Thyroid gland (tissue), 4 donors: ENCODE measurements at regions not wholly inside any gene's neighbourhood (a gene's known extent, or its start where the extent isn't known, plus 50 kb on each side); places are given as distances from the start of the nearest gene placed in this dataset.

Experiments used
- DNase-seq, 2 donors: peaks; one replicate each; pipeline ENCODE4 v3.0.0-alpha.2; 2019
- H3K27ac ChIP-seq, 3 donors: fragments of 200-600 bp; sonication (generic); 1 replicate in 2 of 3; 2 replicates in 1 of 3; pipeline ENCODE4 v1.5.1; 2016 to 2019; ENCODE audit warnings: mild to moderate bottlenecking in 1 of 3, moderate library complexity in 1 of 3
- H3K27me3 ChIP-seq: fragments of 200-600 bp; sonication (generic); one replicate; pipeline ENCODE4 v1.5.1; 2019
- H3K36me3 ChIP-seq, 2 donors: fragments of 200-600 bp; sonication (generic); one replicate each; pipeline ENCODE4 v1.5.1; 2016 to 2019
- H3K4me1 ChIP-seq, 2 donors: fragments of 200-600 bp; sonication (generic); one replicate each; pipeline ENCODE4 v1.5.1; 2017 to 2019
- H3K4me3 ChIP-seq, 3 donors: fragments of 200-600 bp; sonication (generic); replicated peaks in 1 of 3; 1 replicate in 2 of 3; 2 replicates in 1 of 3; pipeline ENCODE4 v1.5.1; 2016; ENCODE audit warnings: mild to moderate bottlenecking in 1 of 3
- H3K9me3 ChIP-seq: fragments of 200-600 bp; sonication (generic); one replicate; pipeline ENCODE4 v1.5.1; 2017
- CTCF ChIP-seq, 6 experiments: fragments of 200-600 bp in 3 of 6; fragments of 450-650 bp in 3 of 6; sonication (generic) in 3 of 6; IDR thresholded peaks; one replicate each; pipeline ENCODE4 v1.5.1; 2016 to 2019; ENCODE audit warnings: antibody characterized with exemption in 6 of 6, mild to moderate bottlenecking in 2 of 6, inconsistent platforms in 1 of 6, moderate library complexity in 1 of 6
- POLR2A ChIP-seq, 2 donors: fragments of 450-650 bp; IDR thresholded peaks; one replicate each; pipeline ENCODE4 v1.6.1; 2017; ENCODE audit warnings: antibody characterized with exemption in 2 of 2, mild to moderate bottlenecking in 2 of 2, moderate library complexity in 1 of 2
- WGBS, 2 donors: methylation state at CpG; one replicate each; pipeline ENCODE4 v1.1.5; 2017; 5-methylcytosine and 5-hydroxymethylcytosine counted together
- intact Hi-C: fragments of 100-400 bp; cut with DNase I; formaldehyde crosslinking; loops from one replicate; pipeline ENCODE4 v1.15.1; 2023

- H3K4me3 ChIP-seq, result no peak overlapping the region
- intact Hi-C loops, result no loop called here
- H3K36me3 ChIP-seq, result no peaks in the 10 kb centered on the region
- TF ChIP-seq POLR2A (IDR thresholded peaks at IDR 0.05) (no peak), CTCF (IDR thresholded peaks at IDR 0.05) (no peak)
- no peak overlapping the region for H3K27ac ChIP-seq
- no peak for DNase-seq
- no peaks in the 10 kb centered on the region for H3K9me3 ChIP-seq
- H3K27me3 ChIP-seq, result no peaks in the 10 kb centered on the region
- WGBS, 2 donors, result 88 to 90% methylated on average over 3 of the region's 3 CpGs
- H3K4me1 ChIP-seq, result no peaks in the 10 kb centered on the region
Measured at GRCh38 chr6:14369717-14370116, 252.1 kb downstream of the CD83 start.

GRCh38 chr6:14371530-14371929, 254.0 kb downstream of the CD83 start:
- no peak overlapping the region for H3K27ac ChIP-seq
- no peaks in the 10 kb centered on the region for H3K4me1 ChIP-seq
- no peak for DNase-seq
- no peaks in the 10 kb centered on the region for H3K9me3 ChIP-seq
- 74 to 83% methylated on average over 3 of the region's 3 CpGs for WGBS, 2 donors
- H3K36me3 ChIP-seq, result no peaks in the 10 kb centered on the region
- no peaks in the 10 kb centered on the region for H3K27me3 ChIP-seq
- no peak for TF ChIP-seq CTCF (IDR thresholded peaks at IDR 0.05)
- TF ChIP-seq POLR2A (IDR thresholded peaks at IDR 0.05), result no peak
- no peak overlapping the region for H3K4me3 ChIP-seq
- intact Hi-C loops, result no loop called here

GRCh38 chr6:14372734-14373489, 255.3 kb downstream of the CD83 start:
- no peaks in the 10 kb centered on the region for H3K4me1 ChIP-seq
- intact Hi-C loops, result no loop called here
- 87 to 91% methylated on average over 7 of the region's 7 CpGs for WGBS, 2 donors
- H3K27ac ChIP-seq, result no peak overlapping the region
- H3K27me3 ChIP-seq, result no peaks in the 10 kb centered on the region
- no peak for DNase-seq
- H3K4me3 ChIP-seq, result no peak overlapping the region
- no peaks in the 10 kb centered on the region for H3K36me3 ChIP-seq
- no peaks in the 10 kb centered on the region for H3K9me3 ChIP-seq
- TF ChIP-seq CTCF (IDR thresholded peaks at IDR 0.05) (no peak), POLR2A (IDR thresholded peaks at IDR 0.05) (no peak)

- intact Hi-C loops, result no loop called here
- H3K9me3 ChIP-seq, result no peaks in the 10 kb centered on the region
- H3K27ac ChIP-seq, result no peak overlapping the region
- no peak overlapping the region for H3K4me3 ChIP-seq
- DNase-seq, result no peak
- 72 to 74% methylated on average over 7 of the region's 7 CpGs for WGBS, 2 donors
- TF ChIP-seq POLR2A (IDR thresholded peaks at IDR 0.05), result no peak
- TF ChIP-seq CTCF (IDR thresholded peaks at IDR 0.05), result no peak
- no peaks in the 10 kb centered on the region for H3K36me3 ChIP-seq
- no peaks in the 10 kb centered on the region for H3K4me1 ChIP-seq
- H3K27me3 ChIP-seq, result no peaks in the 10 kb centered on the region
Measured at GRCh38 chr6:14373648-14374437, 256.3 kb downstream of the CD83 start.

GRCh38 chr6:14375930-14376329, 258.4 kb downstream of the CD83 start:
- H3K27ac ChIP-seq, result no peak overlapping the region
- intact Hi-C loops, result no loop called here

More at GRCh38 chr6:14375930-14376329, 258.4 kb downstream of the CD83 start:
- Histone ChIP-seq H3K27me3 (no peaks in the 10 kb centered on the region), H3K4me3 (no peak overlapping the region), H3K9me3 (no peaks in the 10 kb centered on the region), H3K4me1 (no peaks in the 10 kb centered on the region), H3K36me3 (no peaks in the 10 kb centered on the region)
- no peak for DNase-seq
- TF ChIP-seq CTCF (IDR thresholded peaks at IDR 0.05) (no peak), POLR2A (IDR thresholded peaks at IDR 0.05) (no peak)
- WGBS, 2 donors, result 39 to 50% methylated on average over 1 of the region's 1 CpG
